Caco-2 (cell line): ENCODE measurements at regions not wholly inside any gene's neighbourhood (a gene's known extent, or its start where the extent isn't known, plus 50 kb on each side); places are given as distances from the start of the nearest gene placed in this dataset.
A peak's percentile ranks its signal among the peaks of the same experiment; 100 is the strongest.

Source experiments
- BruUV-seq: library from RNA; stranded (reverse); fragments of 400-500 nt; replicated peaks from 2 replicates; lab custom pipeline; 2021; lab: Mats Ljungman, UMichigan
- CTCF ChIA-PET: fragments of 300-600 bp; sonication (Branson Sonifier 250); formaldehyde crosslinking; loops from one replicate; lab custom pipeline; 2022; ENCODE audit warnings: antibody characterized with exemption; lab: Charles Lee
- POLR2A ChIA-PET: fragments of 300-600 bp; sonication (Branson Sonifier 250); formaldehyde crosslinking; loops from one replicate; lab custom pipeline; 2022; ENCODE audit warnings: antibody characterized with exemption; lab: Charles Lee
- DNase-seq, 2 experiments: peaks; one replicate each; pipeline versions ENCODE4 v3.0.0 to v3.0.0-alpha.2; 2020 to 2022
- H3K27me3 ChIP-seq: replicated peaks from 2 replicates; pipeline ENCODE4 v1.6.0; 2011; ENCODE audit warnings: low read length; ENCODE audit not compliant: control insufficient read depth, insufficient read depth
- H3K36me3 ChIP-seq: 2 replicates; pipeline ENCODE4 v1.5.1; 2011; ENCODE audit warnings: low read length; ENCODE audit not compliant: control insufficient read depth, insufficient read depth
- H3K4me1 ChIP-seq: fragments of 250-450 bp; sonication (Bioruptor Pico); 2 replicates; pipeline ENCODE4 v1.5.1; 2020; ENCODE audit warnings: mild to moderate bottlenecking
- H3K4me3 ChIP-seq: 2 replicates; pipeline ENCODE4 v1.5.1; 2011; ENCODE audit warnings: low read depth, mild to moderate bottlenecking, control low read depth, low read length
- H3K9me3 ChIP-seq: fragments of 250-450 bp; sonication (Bioruptor Pico); 2 replicates; pipeline ENCODE4 v1.5.1; 2020; ENCODE audit warnings: mild to moderate bottlenecking, moderate library complexity
- H3K27ac Mint-ChIP-seq: one replicate; pipeline ENCODE4 v1.8.0; 2022; ENCODE audit warnings: mixed read lengths; ENCODE audit not compliant: unreplicated experiment
- H3K27me3 Mint-ChIP-seq: one replicate; pipeline ENCODE4 v1.8.0; 2022; ENCODE audit warnings: mixed read lengths; ENCODE audit not compliant: insufficient read depth, unreplicated experiment
- H3K36me3 Mint-ChIP-seq: one replicate; pipeline ENCODE4 v1.8.0; 2022; ENCODE audit warnings: mild to moderate bottlenecking, mixed read lengths; ENCODE audit not compliant: insufficient read depth, unreplicated experiment
- H3K4me1 Mint-ChIP-seq: one replicate; pipeline ENCODE4 v1.8.0; 2022; ENCODE audit warnings: low read depth, mixed read lengths; ENCODE audit not compliant: unreplicated experiment
- H3K4me3 Mint-ChIP-seq: one replicate; pipeline ENCODE4 v1.8.0; 2022; ENCODE audit warnings: mild to moderate bottlenecking, moderate library complexity, mixed read lengths; ENCODE audit not compliant: unreplicated experiment
- H3K9me3 Mint-ChIP-seq: one replicate; pipeline ENCODE4 v1.8.0; 2022; ENCODE audit warnings: mixed read lengths; ENCODE audit not compliant: unreplicated experiment
- CTCF ChIP-seq, 2 experiments: fragments of 200-600 bp in 1 of 2; IDR thresholded peaks; 1 replicate in 1 of 2; 2 replicates in 1 of 2; pipeline versions ENCODE4 v1.5.1 to v1.8.0; 2011 to 2022; ENCODE audit warnings: antibody characterized with exemption in 1 of 2, control low read depth in 1 of 2, inconsistent platforms in 1 of 2, low read depth in 1 of 2, low read length in 1 of 2, mild to moderate bottlenecking in 1 of 2, moderate library complexity in 1 of 2; ENCODE audit not compliant: insufficient read depth in 1 of 2, severe bottlenecking in 1 of 2, unreplicated experiment in 1 of 2
- intact Hi-C: fragments of 100-400 bp; cut with micrococcal nuclease; formaldehyde crosslinking; loops from one replicate; pipeline ENCODE4 v1.10.0; 2022; ENCODE audit not compliant: unreplicated experiment

- no peaks in the 10 kb centered on the region for H3K27me3 ChIP-seq
- peaks cover 17% of the 10 kb centered on the region for H3K9me3 Mint-ChIP-seq
- H3K4me1 ChIP-seq, result peaks cover 43% of the 10 kb centered on the region
- no peak for DNase-seq
- H3K36me3 ChIP-seq, result no peaks in the 10 kb centered on the region
- H3K4me3 Mint-ChIP-seq, result no peak overlapping the region
- H3K36me3 Mint-ChIP-seq, result no peaks in the 10 kb centered on the region
- H3K9me3 ChIP-seq, result no peaks in the 10 kb centered on the region
- no TSS peak for BruUV-seq
- no peak for TF ChIP-seq CTCF (IDR thresholded peaks at IDR 0.05; ENCODE audit: insufficient read depth in 1 of 2, low read depth in 1 of 2, low read length in 1 of 2, severe bottlenecking in 1 of 2, unreplicated experiment in 1 of 2)
- ChIA-PET POLR2A (no interaction called here), CTCF (no interaction called here)
- H3K4me3 ChIP-seq, result no peak overlapping the region
- intact Hi-C loops, result loop anchor here (5.0 kb wide), 2 partner anchors 62 to 83 kb away; no protein-coding TSS in a partner anchor
- H3K27ac Mint-ChIP-seq, result peak overlapping the region; percentile 68
- peaks cover 56% of the 10 kb centered on the region for H3K4me1 Mint-ChIP-seq
- H3K27me3 Mint-ChIP-seq, result no peaks in the 10 kb centered on the region
These were observed 206.1 kb upstream of the NR2F2 start for GRCh38 chr15:96124436-96124835.

GRCh38 chr15:96125721-96126415, 204.6 kb upstream of the NR2F2 start:
- BruUV-seq, result no TSS peak
- H3K36me3 ChIP-seq, result no peaks in the 10 kb centered on the region
- H3K27me3 Mint-ChIP-seq, result no peaks in the 10 kb centered on the region
- POLR2A ChIA-PET, result no interaction called here
- peak overlapping the region; percentile 68 for H3K27ac Mint-ChIP-seq
- no peak overlapping the region for H3K4me3 Mint-ChIP-seq
- no peaks in the 10 kb centered on the region for H3K27me3 ChIP-seq
- no peak overlapping the region for H3K4me3 ChIP-seq
- no peak for DNase-seq
- peaks cover 50% of the 10 kb centered on the region for H3K4me1 Mint-ChIP-seq
- H3K36me3 Mint-ChIP-seq, result no peaks in the 10 kb centered on the region
- H3K9me3 Mint-ChIP-seq, result peaks cover 9% of the 10 kb centered on the region
- intact Hi-C loops, result no loop called here
- peaks cover 40% of the 10 kb centered on the region for H3K4me1 ChIP-seq
- TF ChIP-seq CTCF (IDR thresholded peaks at IDR 0.05; ENCODE audit: insufficient read depth in 1 of 2, low read depth in 1 of 2, low read length in 1 of 2, severe bottlenecking in 1 of 2, unreplicated experiment in 1 of 2), result no peak
- no peaks in the 10 kb centered on the region for H3K9me3 ChIP-seq
- CTCF ChIA-PET, result no interaction called here

- Mint-ChIP-seq H3K4me3 (no peak overlapping the region), H3K27ac (no peak overlapping the region), H3K9me3 (peaks cover 9% of the 10 kb centered on the region), H3K27me3 (no peaks in the 10 kb centered on the region), H3K36me3 (no peaks in the 10 kb centered on the region), H3K4me1 (peaks cover 49% of the 10 kb centered on the region)
- no peaks in the 10 kb centered on the region for H3K27me3 ChIP-seq
- no TSS peak for BruUV-seq
- no peak for DNase-seq
- TF ChIP-seq CTCF (IDR thresholded peaks at IDR 0.05; ENCODE audit: insufficient read depth in 1 of 2, low read depth in 1 of 2, low read length in 1 of 2, severe bottlenecking in 1 of 2, unreplicated experiment in 1 of 2), result no peak
- H3K4me3 ChIP-seq, result no peak overlapping the region
- H3K4me1 ChIP-seq, result peaks cover 33% of the 10 kb centered on the region
- ChIA-PET CTCF (no interaction called here), POLR2A (no interaction called here)
- no peaks in the 10 kb centered on the region for H3K9me3 ChIP-seq
- intact Hi-C loops, result no loop called here
- H3K36me3 ChIP-seq, result no peaks in the 10 kb centered on the region
These were observed 203.6 kb upstream of the NR2F2 start for GRCh38 chr15:96126859-96127258.
